Hepatocyte (in vitro differentiated cells): ENCODE measurements at regions not wholly inside any gene's neighbourhood (a gene's known extent, or its start where the extent isn't known, plus 50 kb on each side); places are given as distances from the start of the nearest gene placed in this dataset.

ENCODE experiments used
- DNase-seq: peaks from one replicate; pipeline ENCODE4 v3.0.0-alpha.2; 2016; ENCODE audit warnings: low spot score
- H2AFZ ChIP-seq: fragments of 200-600 bp; sonication (generic); 2 replicates; pipeline ENCODE4 v1.6.0; 2016; ENCODE audit warnings: antibody characterized with exemption, mild to moderate bottlenecking
- H3K27ac ChIP-seq: fragments of 200-600 bp; sonication (generic); 2 replicates; pipeline ENCODE4 v1.5.1; 2016; ENCODE audit warnings: mild to moderate bottlenecking
- H3K27me3 ChIP-seq: fragments of 200-600 bp; sonication (generic); 2 replicates; pipeline ENCODE4 v1.6.1; 2016
- H3K36me3 ChIP-seq: fragments of 200-600 bp; sonication (generic); replicated peaks from 2 replicates; pipeline ENCODE4 v1.5.1; 2016; ENCODE audit warnings: low read depth; ENCODE audit not compliant: insufficient read depth
- H3K4me1 ChIP-seq: fragments of 200-600 bp; sonication (generic); 2 replicates; pipeline ENCODE4 v1.5.1; 2016; ENCODE audit warnings: mild to moderate bottlenecking, moderate library complexity; ENCODE audit not compliant: insufficient read depth
- H3K4me2 ChIP-seq: fragments of 200-600 bp; sonication (generic); 2 replicates; pipeline ENCODE4 v1.6.0; 2016
- H3K4me3 ChIP-seq: fragments of 200-600 bp; sonication (generic); 2 replicates; pipeline ENCODE4 v1.5.1; 2016; ENCODE audit warnings: mild to moderate bottlenecking
- H3K79me2 ChIP-seq: fragments of 200-600 bp; sonication (generic); 2 replicates; pipeline ENCODE4 v1.6.0; 2017; ENCODE audit warnings: mild to moderate bottlenecking
- H3K9me2 ChIP-seq: fragments of 200-600 bp; sonication (generic); replicated peaks from 2 replicates; pipeline ENCODE4 v1.6.0; 2017; ENCODE audit warnings: mild to moderate bottlenecking; ENCODE audit not compliant: insufficient read depth
- H3K9me3 ChIP-seq: fragments of 200-600 bp; sonication (generic); 2 replicates; pipeline ENCODE4 v1.5.1; 2016; ENCODE audit warnings: low read depth, mild to moderate bottlenecking
- H4K20me1 ChIP-seq: fragments of 200-600 bp; sonication (generic); 2 replicates; pipeline ENCODE4 v1.6.0; 2016; ENCODE audit warnings: mild to moderate bottlenecking; ENCODE audit not compliant: insufficient read depth, poor library complexity, severe bottlenecking
- CTCF ChIP-seq: fragments of 200-600 bp; sonication (generic); IDR thresholded peaks from 2 replicates; pipeline ENCODE4 v1.5.1; 2016; ENCODE audit warnings: antibody characterized with exemption, mild to moderate bottlenecking; ENCODE audit not compliant: poor library complexity
- EZH2 ChIP-seq: fragments of 200-600 bp; sonication (generic); IDR thresholded peaks from 2 replicates; pipeline ENCODE4 v1.6.1; 2016; ENCODE audit warnings: antibody characterized with exemption, mild to moderate bottlenecking, borderline replicate concordance
- EZH2phosphoT487 ChIP-seq: fragments of 200-600 bp; sonication (generic); IDR thresholded peaks from one replicate; pipeline ENCODE4 v1.6.1; 2018; ENCODE audit warnings: antibody characterized with exemption, mild to moderate bottlenecking, low read depth, moderate library complexity; ENCODE audit not compliant: unreplicated experiment, severe bottlenecking
- WGBS: methylation state at CpG from one replicate; pipeline ENCODE4 v1.1.6; 2016; ENCODE audit warnings: low lambda C conversion rate; ENCODE audit errors: missing lambda C conversion rate; 5-methylcytosine and 5-hydroxymethylcytosine counted together

- peak overlapping the region; percentile 34 for H3K27ac ChIP-seq
- TF ChIP-seq EZH2 = no peak
- no peak for TF ChIP-seq CTCF
- TF ChIP-seq EZH2phosphoT487 = no peak
- no peaks in the 10 kb centered on the region for H3K9me2 ChIP-seq
- DNase-seq = no peak
- no peak overlapping the region for H3K4me3 ChIP-seq
- H3K9me3 ChIP-seq = no peaks in the 10 kb centered on the region
- peaks cover 49% of the 10 kb centered on the region for H3K4me1 ChIP-seq
- H3K27me3 ChIP-seq = no peaks in the 10 kb centered on the region
- no peaks in the 10 kb centered on the region for H4K20me1 ChIP-seq
- no peaks in the 10 kb centered on the region for H3K79me2 ChIP-seq
- no peak overlapping the region for H3K4me2 ChIP-seq
- H3K36me3 ChIP-seq = no peaks in the 10 kb centered on the region
- no peak overlapping the region for H2AFZ ChIP-seq
- 69% methylated on average over 2 of the region's 2 CpGs for WGBS
These were observed 108.4 kb upstream of the CDC42EP3 start for GRCh38 chr2:37779611-37780386.

GRCh38 chr2:37780387-37780676, 108.9 kb upstream of the CDC42EP3 start:
- no peak overlapping the region for H3K27ac ChIP-seq

GRCh38 chr2:37781028-37781427, 109.6 kb upstream of the CDC42EP3 start:
- H3K9me3 ChIP-seq = no peaks in the 10 kb centered on the region
- no peak overlapping the region for H3K27ac ChIP-seq
- H3K4me2 ChIP-seq = no peak overlapping the region
- WGBS = 78% methylated on average over 5 of the region's 5 CpGs
- H3K36me3 ChIP-seq = no peaks in the 10 kb centered on the region
- no peaks in the 10 kb centered on the region for H3K79me2 ChIP-seq
- H4K20me1 ChIP-seq = no peaks in the 10 kb centered on the region
- peaks cover 43% of the 10 kb centered on the region for H3K4me1 ChIP-seq
- H2AFZ ChIP-seq = no peak overlapping the region
- no peaks in the 10 kb centered on the region for H3K27me3 ChIP-seq
- no peak for TF ChIP-seq EZH2
- TF ChIP-seq CTCF = no peak
- TF ChIP-seq EZH2phosphoT487 = no peak
- no peak overlapping the region for H3K4me3 ChIP-seq
- no peaks in the 10 kb centered on the region for H3K9me2 ChIP-seq
- DNase-seq = no peak

More at GRCh38 chr2:37780387-37780676, 108.9 kb upstream of the CDC42EP3 start:
- H3K4me2 ChIP-seq = no peak overlapping the region
- no peaks in the 10 kb centered on the region for H3K9me3 ChIP-seq
- no peak overlapping the region for H2AFZ ChIP-seq
- H3K27me3 ChIP-seq = no peaks in the 10 kb centered on the region
- H3K4me1 ChIP-seq = peaks cover 49% of the 10 kb centered on the region
- no peak for DNase-seq
- H3K79me2 ChIP-seq = no peaks in the 10 kb centered on the region
- 80% methylated on average over 2 of the region's 2 CpGs for WGBS
- no peaks in the 10 kb centered on the region for H3K9me2 ChIP-seq
- TF ChIP-seq CTCF (no peak), EZH2phosphoT487 (no peak), EZH2 (no peak)
- no peak overlapping the region for H3K4me3 ChIP-seq
- no peaks in the 10 kb centered on the region for H4K20me1 ChIP-seq
- H3K36me3 ChIP-seq = no peaks in the 10 kb centered on the region
